Spleen (tissue), 11 donors: ENCODE measurements at regions not wholly inside any gene's neighbourhood (a gene's known extent, or its start where the extent isn't known, plus 50 kb on each side); places are given as distances from the start of the nearest gene placed in this dataset.

Source experiments
- DNase-seq: peaks from one replicate; pipeline ENCODE4 v3.0.0-alpha.2; 2020
- H3K27ac ChIP-seq, 8 donors: fragments of 200-600 bp; sonication (generic) in 7 of 8; 1 replicate in 4 of 8; 2 replicates in 4 of 8; pipeline versions ENCODE4 v1.5.0 to v1.8.0; 2016 to 2021; ENCODE audit warnings: inconsistent platforms in 4 of 8, mild to moderate bottlenecking in 4 of 8, moderate library complexity in 1 of 8
- H3K27me3 ChIP-seq, 7 donors: fragments of 200-600 bp; sonication (generic) in 6 of 7; replicated peaks in 1 of 7; 1 replicate in 4 of 7; 2 replicates in 3 of 7; pipeline versions ENCODE4 v1.5.0 to v1.8.0; 2016 to 2021; ENCODE audit warnings: inconsistent platforms in 3 of 7, mild to moderate bottlenecking in 1 of 7
- H3K36me3 ChIP-seq, 6 donors: fragments of 200-600 bp; sonication (generic) in 5 of 6; 1 replicate in 4 of 6; 2 replicates in 2 of 6; pipeline versions ENCODE4 v1.5.0 to v1.8.0; 2016 to 2021; ENCODE audit warnings: inconsistent platforms in 2 of 6
- H3K4me1 ChIP-seq, 6 donors: fragments of 200-600 bp; sonication (generic) in 5 of 6; 1 replicate in 3 of 6; 2 replicates in 3 of 6; pipeline versions ENCODE4 v1.5.0 to v1.8.0; 2016 to 2021; ENCODE audit warnings: inconsistent platforms in 3 of 6
- H3K4me3 ChIP-seq, 8 donors: fragments of 200-600 bp; sonication (generic) in 7 of 8; 1 replicate in 4 of 8; 2 replicates in 4 of 8; pipeline versions ENCODE4 v1.5.0 to v1.8.0; 2016 to 2021; ENCODE audit warnings: inconsistent platforms in 4 of 8, mild to moderate bottlenecking in 4 of 8, moderate library complexity in 2 of 8
- H3K9me3 ChIP-seq, 8 donors: fragments of 200-600 bp; sonication (generic) in 7 of 8; 1 replicate in 4 of 8; 2 replicates in 4 of 8; pipeline versions ENCODE4 v1.5.0 to v1.8.0; 2016 to 2021; ENCODE audit warnings: inconsistent platforms in 4 of 8
- CTCF ChIP-seq, 11 experiments: fragments of 200-600 bp in 7 of 11; fragments of 450-650 bp in 4 of 11; sonication (generic) in 4 of 11; IDR thresholded peaks in 8 of 11; conservative IDR thresholded peaks in 3 of 11; 1 replicate in 7 of 11; 2 replicates in 4 of 11; pipeline versions ENCODE4 v1.4.0 to v1.8.0; 2016 to 2021; ENCODE audit warnings: antibody characterized with exemption in 11 of 11, inconsistent platforms in 4 of 11, mild to moderate bottlenecking in 1 of 11
- POLR2A ChIP-seq, 3 donors: fragments of 450-650 bp; IDR thresholded peaks; one replicate each; pipeline ENCODE4 v1.5.1; 2017; ENCODE audit warnings: antibody characterized with exemption in 3 of 3, mild to moderate bottlenecking in 1 of 3
- POLR2AphosphoS5 ChIP-seq, 3 donors: sonication (generic); formaldehyde crosslinking; IDR thresholded peaks; one replicate each; pipeline ENCODE4 v1.5.1; 2017; ENCODE audit warnings: antibody characterized with exemption in 3 of 3
- WGBS, 5 donors: extraction: QIAGEN DNeasy Blood & Tissue Kit in 3 of 5; methylation state at CpG; one replicate each; pipeline versions ENCODE4 v1.1.5 to v1.1.7; 2013 to 2018; 5-methylcytosine and 5-hydroxymethylcytosine counted together
- intact Hi-C: fragments of 100-400 bp; cut with DNase I; formaldehyde crosslinking; loops from one replicate; pipeline ENCODE4 v1.15.0; 2023; ENCODE audit warnings: low total_unique reads
- donor health status: healthy with polysubstance abuse.
- donor health status: DM: no; HTN: no; CAD: no; lungs with moderate emphysema.
- donor health status: DM: no; HTN: no; CAD: no.
- donor health status: Bipolar disorder and iron deficiency.
- donor health status: healthy.
- donor health status: DM: no; HTN: no; CAD: no.
- donor health status: DM: yes; HTN: yes; CAD: no.

DNA sequence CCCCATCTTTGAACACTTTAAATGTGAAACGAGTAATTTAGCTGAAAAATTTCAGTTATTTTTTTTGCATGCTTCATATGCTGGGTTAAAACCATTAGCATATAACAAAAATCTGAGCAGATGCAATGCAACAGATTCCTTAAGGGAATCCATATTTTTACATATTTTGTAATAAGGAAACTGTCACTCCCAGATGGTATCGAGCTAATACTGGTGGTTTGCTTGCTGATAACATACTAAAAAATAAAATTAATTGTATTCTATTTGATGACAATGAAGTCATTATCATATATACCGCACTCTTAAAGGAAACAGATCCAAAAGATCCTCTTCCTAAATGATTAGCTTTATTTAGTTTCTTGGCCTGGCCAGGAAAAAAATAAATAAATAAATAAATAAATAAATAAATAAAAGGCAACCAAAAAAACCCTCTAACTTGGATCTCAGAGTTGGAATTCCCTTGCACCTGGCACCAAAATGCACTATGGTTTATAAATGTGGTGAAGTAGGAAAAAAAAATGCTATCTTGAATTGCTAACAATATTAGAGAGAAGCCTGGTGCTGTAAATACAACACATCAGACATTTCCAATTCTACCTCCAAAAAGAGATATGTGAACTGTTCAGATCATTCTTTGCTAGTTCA lies 503.2 kb upstream of the ARRDC4 start:
- intact Hi-C loops = no loop called here
- no peak for DNase-seq
- no peak for TF ChIP-seq CTCF (IDR thresholded peaks at IDR 0.05 in 8 of 11, conservative IDR thresholded peaks at IDR 0.05 in 3 of 11)
- TF ChIP-seq POLR2AphosphoS5 (IDR thresholded peaks at IDR 0.05) = no peak
- no peak for TF ChIP-seq POLR2A (IDR thresholded peaks at IDR 0.05)
- Histone ChIP-seq H3K4me1 (peaks cover 0 to 8% (median 0%) of the 10 kb centered on the region in 6 donors), H3K27me3 (no peaks in the 10 kb centered on the region), H3K36me3 (no peaks in the 10 kb centered on the region), H3K27ac (no peak overlapping the region), H3K9me3 (no peaks in the 10 kb centered on the region), H3K4me3 (no peak overlapping the region)
- 66 to 75% (median 72%) methylated on average over 3 of the region's 3 CpGs for WGBS, 5 donors

DNA sequence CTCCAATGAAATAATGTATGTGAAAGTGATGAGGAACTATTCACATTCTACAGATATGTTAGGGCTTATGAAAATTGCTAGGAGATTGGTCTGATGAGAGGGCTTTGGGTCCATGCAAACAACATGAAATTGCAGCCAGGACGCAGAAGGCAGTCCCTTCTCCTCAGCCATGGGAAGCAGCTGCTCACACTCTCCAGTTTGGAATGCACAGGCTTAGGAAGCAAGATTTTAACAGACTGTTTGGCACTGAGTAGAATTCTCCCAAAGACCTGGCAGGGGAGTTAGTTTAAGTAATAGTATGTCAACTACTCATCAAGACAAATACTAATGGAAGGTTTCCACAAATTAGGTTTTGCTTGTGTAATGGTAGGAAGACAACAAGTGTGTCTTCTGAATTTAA lies 500.7 kb upstream of the ARRDC4 start:
- no peak overlapping the region for H3K4me3 ChIP-seq
- no peaks in the 10 kb centered on the region for H3K9me3 ChIP-seq
- 63 to 77% (median 64%) methylated on average over 1 of the region's 1 CpG for WGBS, 5 donors
- no peak for TF ChIP-seq CTCF (IDR thresholded peaks at IDR 0.05 in 8 of 11, conservative IDR thresholded peaks at IDR 0.05 in 3 of 11)
- TF ChIP-seq POLR2A (IDR thresholded peaks at IDR 0.05) = no peak
- no peak for TF ChIP-seq POLR2AphosphoS5 (IDR thresholded peaks at IDR 0.05)
- H3K27me3 ChIP-seq = no peaks in the 10 kb centered on the region
- H3K4me1 ChIP-seq = peaks cover 0 to 8% (median 0%) of the 10 kb centered on the region in 6 donors
- intact Hi-C loops = no loop called here
- H3K36me3 ChIP-seq = no peaks in the 10 kb centered on the region
- DNase-seq = no peak
- H3K27ac ChIP-seq = no peak overlapping the region

GRCh38 chr15:97461226-97461625 lies 499.3 kb upstream of the ARRDC4 start:
- no peak for DNase-seq

GRCh38 chr15:97463696-97464095 lies 496.8 kb upstream of the ARRDC4 start:
- no peaks in the 10 kb centered on the region for H3K9me3 ChIP-seq
- DNase-seq = no peak
- H3K4me1 ChIP-seq = peaks cover 0 to 8% (median 0%) of the 10 kb centered on the region in 6 donors
- 68 to 84% (median 69%) methylated on average over 4 of the region's 4 CpGs for WGBS, 5 donors
- no peaks in the 10 kb centered on the region for H3K27me3 ChIP-seq
- intact Hi-C loops = no loop called here
- H3K36me3 ChIP-seq = no peaks in the 10 kb centered on the region
- H3K4me3 ChIP-seq = no peak overlapping the region
- TF ChIP-seq POLR2AphosphoS5 (IDR thresholded peaks at IDR 0.05) = no peak
- no peak for TF ChIP-seq POLR2A (IDR thresholded peaks at IDR 0.05)
- no peak for TF ChIP-seq CTCF (IDR thresholded peaks at IDR 0.05 in 8 of 11, conservative IDR thresholded peaks at IDR 0.05 in 3 of 11)
- H3K27ac ChIP-seq = no peak overlapping the region

More at GRCh38 chr15:97461226-97461625, 499.3 kb upstream of the ARRDC4 start:
- H3K36me3 ChIP-seq = no peaks in the 10 kb centered on the region
- TF ChIP-seq POLR2AphosphoS5 (IDR thresholded peaks at IDR 0.05) = no peak
- TF ChIP-seq CTCF (IDR thresholded peaks at IDR 0.05 in 8 of 11, conservative IDR thresholded peaks at IDR 0.05 in 3 of 11) = no peak
- no peak for TF ChIP-seq POLR2A (IDR thresholded peaks at IDR 0.05)
- H3K4me1 ChIP-seq = peaks cover 0 to 8% (median 0%) of the 10 kb centered on the region in 6 donors
- no peak overlapping the region for H3K27ac ChIP-seq
- H3K9me3 ChIP-seq = no peaks in the 10 kb centered on the region
- 16 to 44% (median 18%) methylated on average over 1 of the region's 1 CpG for WGBS, 5 donors
- no peak overlapping the region for H3K4me3 ChIP-seq
- intact Hi-C loops = no loop called here
- H3K27me3 ChIP-seq = no peaks in the 10 kb centered on the region
